GM23338 (cell line): ENCODE measurements at regions not wholly inside any gene's neighbourhood (a gene's known extent, or its start where the extent isn't known, plus 50 kb on each side); places are given as distances from the start of the nearest gene placed in this dataset.

Experiments used
- ATAC-seq: fragments of 200-7000 bp; cut with Tn5 transposase; 3 replicates; pipeline ENCODE4 v1.9.1; 2020
- DNase-seq: peaks from one replicate; pipeline ENCODE4 v3.0.0-alpha.2; 2015; ENCODE audit warnings: low spot score
- H2AFZ ChIP-seq: fragments of 200-600 bp; sonication (generic); 2 replicates; pipeline ENCODE4 v1.8.0; 2016; ENCODE audit warnings: antibody characterized with exemption, mild to moderate bottlenecking, moderate library complexity
- H3F3A ChIP-seq: fragments of 200-600 bp; sonication (generic); replicated peaks from 2 replicates; pipeline ENCODE4 v1.8.0; 2017; ENCODE audit warnings: antibody characterized with exemption, mixed run types, low read depth
- H3K27ac ChIP-seq: fragments of 200-600 bp; sonication (generic); 2 replicates; pipeline ENCODE4 v1.6.1; 2016; ENCODE audit warnings: low read depth
- H3K27me3 ChIP-seq: fragments of 200-600 bp; sonication (generic); 2 replicates; pipeline ENCODE4 v1.8.0; 2016; ENCODE audit warnings: mild to moderate bottlenecking, mixed run types, moderate library complexity; ENCODE audit not compliant: insufficient read depth
- H3K36me3 ChIP-seq: fragments of 200-600 bp; sonication (generic); 2 replicates; pipeline ENCODE4 v1.8.0; 2016; ENCODE audit warnings: mild to moderate bottlenecking; ENCODE audit not compliant: insufficient read depth
- H3K4me1 ChIP-seq: fragments of 200-600 bp; sonication (generic); 2 replicates; pipeline ENCODE4 v1.8.0; 2016; ENCODE audit warnings: mild to moderate bottlenecking, moderate library complexity; ENCODE audit not compliant: insufficient read depth
- H3K4me2 ChIP-seq: fragments of 200-600 bp; sonication (generic); 2 replicates; pipeline ENCODE4 v1.7.1; 2017; ENCODE audit warnings: mixed run types
- H3K4me3 ChIP-seq: fragments of 200-600 bp; sonication (generic); 2 replicates; pipeline ENCODE4 v1.6.1; 2016; ENCODE audit warnings: mixed run types
- H3K79me2 ChIP-seq: fragments of 200-600 bp; sonication (generic); replicated peaks from 2 replicates; pipeline ENCODE4 v1.8.0; 2017; ENCODE audit warnings: mild to moderate bottlenecking; ENCODE audit not compliant: insufficient read depth
- H3K9me2 ChIP-seq: fragments of 200-600 bp; sonication (generic); 2 replicates; pipeline ENCODE4 v1.8.0; 2017; ENCODE audit not compliant: insufficient read depth
- H4K20me1 ChIP-seq: fragments of 200-600 bp; sonication (generic); replicated peaks from 2 replicates; pipeline ENCODE4 v1.8.0; 2017; ENCODE audit warnings: mild to moderate bottlenecking; ENCODE audit not compliant: insufficient read depth
- H3K27ac Mint-ChIP-seq: 2 replicates; pipeline ENCODE4 v1.8.0; 2020; ENCODE audit warnings: inconsistent platforms, mild to moderate bottlenecking, moderate library complexity, mixed read lengths
- H3K27me3 Mint-ChIP-seq: 3 replicates; pipeline ENCODE4 v1.8.0; 2022; ENCODE audit warnings: low read depth, mild to moderate bottlenecking, moderate library complexity, mixed read lengths, inconsistent platforms; ENCODE audit not compliant: insufficient read depth, poor library complexity
- H3K36me3 Mint-ChIP-seq: 3 replicates; pipeline ENCODE4 v1.8.0; 2021; ENCODE audit warnings: low read depth, mild to moderate bottlenecking, inconsistent platforms, moderate library complexity, mixed read lengths
- H3K4me1 Mint-ChIP-seq: 3 replicates; pipeline ENCODE4 v1.8.0; 2020; ENCODE audit warnings: mild to moderate bottlenecking, inconsistent platforms, mixed read lengths
- H3K4me3 Mint-ChIP-seq: 3 replicates; pipeline ENCODE4 v1.8.0; 2021; ENCODE audit warnings: moderate library complexity, mild to moderate bottlenecking, inconsistent platforms, mixed read lengths
- H3K9me3 Mint-ChIP-seq: 3 replicates; pipeline ENCODE4 v1.8.0; 2020; ENCODE audit warnings: moderate library complexity, mild to moderate bottlenecking, inconsistent platforms, mixed read lengths
- CREB1 ChIP-seq: fragments of 250-450 bp; sonication (Bioruptor Pico); IDR thresholded peaks from 2 replicates; pipeline ENCODE4 v1.5.0; 2020; ENCODE audit warnings: low read depth, mild to moderate bottlenecking, moderate library complexity
- CTCF ChIP-seq, 2 experiments: fragments of 200-600 bp in 1 of 2; sonication (generic) in 1 of 2; conservative IDR thresholded peaks; 2 replicates each; pipeline versions ENCODE4 v1.5.1 to v1.6.1; 2016 to 2017; ENCODE audit warnings: antibody characterized with exemption in 2 of 2, low read depth in 2 of 2, mild to moderate bottlenecking in 2 of 2, moderate library complexity in 1 of 2
- ETS1 ChIP-seq: IDR thresholded peaks from 2 replicates; pipeline ENCODE4 v1.6.1; 2016; ENCODE audit warnings: antibody characterized with exemption
- EZH2 ChIP-seq: fragments of 200-600 bp; sonication (generic); IDR thresholded peaks from one replicate; pipeline ENCODE4 v1.8.0; 2017; ENCODE audit warnings: antibody characterized with exemption, mild to moderate bottlenecking, low read depth; ENCODE audit not compliant: unreplicated experiment
- JUNB ChIP-seq: IDR thresholded peaks from one replicate; pipeline ENCODE4 v1.6.1; 2016; ENCODE audit warnings: antibody characterized with exemption; ENCODE audit not compliant: unreplicated experiment
- NANOG ChIP-seq: IDR thresholded peaks from 2 replicates; pipeline ENCODE4 v1.6.1; 2016; ENCODE audit warnings: antibody characterized with exemption, borderline replicate concordance
- POLR2AphosphoS5 ChIP-seq: IDR thresholded peaks from 2 replicates; pipeline ENCODE4 v1.6.1; 2016; ENCODE audit warnings: antibody characterized with exemption, low read depth
- REST ChIP-seq: IDR thresholded peaks from one replicate; pipeline ENCODE4 v1.6.1; 2018; ENCODE audit warnings: antibody characterized with exemption; ENCODE audit not compliant: unreplicated experiment
- STAT1 ChIP-seq: IDR thresholded peaks from one replicate; pipeline ENCODE4 v1.6.1; 2016; ENCODE audit warnings: antibody characterized with exemption; ENCODE audit not compliant: unreplicated experiment
- ZNF114 ChIP-seq: fragments of 250-450 bp; sonication (Bioruptor Pico); IDR thresholded peaks from 2 replicates; pipeline ENCODE4 v1.5.0; 2020; ENCODE audit warnings: mild to moderate bottlenecking, moderate library complexity
- ZNF331 ChIP-seq: fragments of 250-450 bp; sonication (Bioruptor Pico); IDR thresholded peaks from 2 replicates; pipeline ENCODE4 v1.5.0; 2020; ENCODE audit warnings: low read depth, mild to moderate bottlenecking, moderate library complexity

- TF ChIP-seq REST (no peak), ZNF331 (CRISPR knock-in tag) (no peak)
These were observed 197.2 kb upstream of the MDGA2 start (continued) for GRCh38 chr14:47872588-47872987.

GRCh38 chr14:47863441-47863840, 188.0 kb upstream of the MDGA2 start:
- no peak for DNase-seq
- Mint-ChIP-seq H3K9me3 (no peaks in the 10 kb centered on the region), H3K36me3 (no peaks in the 10 kb centered on the region), H3K27me3 (no peaks in the 10 kb centered on the region), H3K27ac (no peak overlapping the region), H3K4me3 (no peak overlapping the region), H3K4me1 (no peaks in the 10 kb centered on the region)
- H3K36me3 ChIP-seq = no peaks in the 10 kb centered on the region
- no peak overlapping the region for H3K4me2 ChIP-seq
- no peak for ATAC-seq
- H4K20me1 ChIP-seq = no peaks in the 10 kb centered on the region
- no peaks in the 10 kb centered on the region for H3F3A ChIP-seq
- H3K9me2 ChIP-seq = no peaks in the 10 kb centered on the region
- H3K4me1 ChIP-seq = no peaks in the 10 kb centered on the region
- no peak overlapping the region for H2AFZ ChIP-seq
- H3K4me3 ChIP-seq = no peak overlapping the region
- no peaks in the 10 kb centered on the region for H3K79me2 ChIP-seq
- no peaks in the 10 kb centered on the region for H3K27me3 ChIP-seq
- H3K27ac ChIP-seq = no peak overlapping the region
- TF ChIP-seq EZH2 (no peak), ZNF114 (CRISPR knock-in tag) (no peak), STAT1 (no peak), CREB1 (CRISPR knock-in tag) (no peak), REST (no peak), NANOG (no peak), ZNF331 (CRISPR knock-in tag) (no peak), JUNB (no peak), ETS1 (no peak), POLR2AphosphoS5 (no peak), CTCF (conservative IDR thresholded peaks at IDR 0.05; ENCODE audit: low read depth in 2 of 2) (no peak)
